ENCODE measurements at regions not wholly inside any gene's neighbourhood (a gene's known extent, or its start where the extent isn't known, plus 50 kb on each side); places are given as distances from the start of the nearest gene placed in this dataset.
"Not testable (repeated sequence)": the region's sequence is repeated elsewhere in the genome, so short reads cannot be mapped to it uniquely, and the experiment has no call there.

DNA sequence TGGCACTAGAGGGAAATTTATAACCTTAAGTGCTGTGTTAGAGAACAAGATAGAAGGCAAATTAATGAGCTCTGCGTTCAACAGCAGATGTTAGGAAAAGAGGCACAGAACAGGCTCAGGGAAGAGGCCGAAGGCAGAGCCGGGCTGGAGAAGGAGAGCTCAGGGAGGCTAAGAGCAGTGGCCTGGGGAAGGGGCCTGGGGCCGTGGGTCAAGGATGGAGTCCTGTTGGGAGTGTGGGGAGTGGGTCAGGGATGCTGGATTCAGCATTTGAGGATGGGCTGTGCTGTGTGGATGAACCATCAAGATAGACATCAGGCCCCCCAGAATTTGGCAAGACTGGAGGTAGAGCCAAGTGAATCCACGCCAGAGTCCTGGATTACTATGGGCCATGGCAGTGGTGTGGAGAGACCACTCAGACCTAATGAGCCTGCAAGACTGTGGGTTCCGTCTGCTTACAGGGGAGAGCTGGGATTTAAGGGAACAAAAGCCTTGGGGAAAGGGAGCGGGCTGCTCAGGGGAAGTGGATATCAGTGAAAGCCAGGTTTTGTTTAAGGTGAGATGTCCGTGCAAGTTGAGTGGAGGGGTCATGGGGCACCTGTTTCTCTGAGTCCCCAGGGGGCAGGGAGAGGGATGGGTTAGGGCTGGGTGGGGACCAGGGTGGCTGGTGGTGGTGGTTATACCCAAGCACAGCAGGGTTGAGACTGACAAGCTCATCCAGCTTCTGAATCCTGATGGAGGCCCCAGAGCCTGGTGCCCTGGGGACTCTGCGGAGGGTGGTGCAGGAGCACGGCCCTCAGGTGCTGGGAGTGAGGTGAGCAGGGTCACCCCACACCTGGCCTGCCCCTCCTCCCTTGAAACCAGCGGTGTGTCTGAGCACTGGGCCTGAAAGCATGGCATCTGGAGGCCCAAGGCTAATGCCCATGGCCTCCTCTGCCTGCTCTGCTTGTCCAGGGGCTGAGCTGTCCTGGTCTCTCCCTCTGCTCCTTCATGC lies 101.7 kb downstream of the BMS1 start:
- H3K27ac ChIP-seq (ENCODE audit: low read length), result no peak overlapping the region
- no peak overlapping the region for H3K4me3 ChIP-seq (ENCODE audit: low read length)
- H3K4me1 ChIP-seq (ENCODE audit: control insufficient read depth, insufficient read depth, low read length), result no peaks in the 10 kb centered on the region
- no peaks in the 10 kb centered on the region for H3K9me3 ChIP-seq (ENCODE audit: control insufficient read depth, low read depth, low read length)
- DNase-seq, result no peak
- 67% methylated on average over 1 of the region's 11 CpGs for WGBS (ENCODE audit: insufficient coverage, low lambda C conversion rate)
- H3K27me3 ChIP-seq (ENCODE audit: control insufficient read depth, insufficient read depth, low read length), result no peaks in the 10 kb centered on the region
- H3K36me3 ChIP-seq (ENCODE audit: control insufficient read depth, insufficient read depth, low read length), result no peaks in the 10 kb centered on the region

DNA sequence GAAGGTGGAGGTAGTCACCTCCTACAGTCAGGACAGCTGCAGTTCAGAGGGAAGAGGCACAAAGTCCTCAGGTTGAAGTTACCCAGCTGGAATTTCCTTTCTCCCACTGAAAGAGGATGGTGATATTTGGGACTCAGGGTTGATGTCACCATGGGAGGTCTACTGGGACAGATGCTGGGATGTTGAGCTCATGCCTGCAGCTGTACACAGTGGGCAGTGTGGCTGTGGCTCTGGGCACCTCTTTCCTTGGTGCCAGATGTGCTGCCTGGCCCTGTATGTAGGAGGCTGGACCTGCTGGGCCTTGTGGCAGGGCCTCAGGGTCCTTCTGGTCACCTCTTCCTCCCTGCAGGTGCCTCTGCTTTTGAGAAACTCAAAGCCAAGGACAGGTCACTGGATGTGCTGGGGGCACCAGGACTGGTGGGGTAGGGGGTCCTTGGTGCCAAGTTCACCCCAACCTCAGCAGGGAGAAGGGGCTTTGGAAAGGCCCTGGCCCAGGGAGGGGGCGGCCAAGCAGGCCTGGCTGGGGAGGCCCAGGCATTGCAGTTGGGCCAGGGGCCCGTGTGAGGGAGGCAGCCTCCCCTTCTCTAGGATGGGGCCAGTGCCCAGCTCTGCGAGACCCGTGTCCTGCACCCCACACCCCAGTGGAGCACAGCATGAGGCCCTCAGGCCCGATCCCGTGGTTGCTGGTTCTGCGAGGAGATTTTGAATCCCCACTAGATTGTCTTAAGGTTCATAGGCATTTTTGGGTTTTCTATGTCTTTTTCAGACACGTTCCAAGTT lies 103.1 kb downstream of the BMS1 start:
- WGBS (ENCODE audit: insufficient coverage, low lambda C conversion rate), result no CpG with 5 or more reads among the region's 8 CpGs
- Histone ChIP-seq H3K4me3 (ENCODE audit: low read length) (no peak overlapping the region), H3K9me3 (ENCODE audit: control insufficient read depth, low read depth, low read length) (no peaks in the 10 kb centered on the region), H3K4me1 (ENCODE audit: control insufficient read depth, insufficient read depth, low read length) (no peaks in the 10 kb centered on the region), H3K27ac (ENCODE audit: low read length) (no peak overlapping the region), H3K27me3 (ENCODE audit: control insufficient read depth, insufficient read depth, low read length) (no peaks in the 10 kb centered on the region), H3K36me3 (ENCODE audit: control insufficient read depth, insufficient read depth, low read length) (no peaks in the 10 kb centered on the region)
- no peak for DNase-seq

DNA sequence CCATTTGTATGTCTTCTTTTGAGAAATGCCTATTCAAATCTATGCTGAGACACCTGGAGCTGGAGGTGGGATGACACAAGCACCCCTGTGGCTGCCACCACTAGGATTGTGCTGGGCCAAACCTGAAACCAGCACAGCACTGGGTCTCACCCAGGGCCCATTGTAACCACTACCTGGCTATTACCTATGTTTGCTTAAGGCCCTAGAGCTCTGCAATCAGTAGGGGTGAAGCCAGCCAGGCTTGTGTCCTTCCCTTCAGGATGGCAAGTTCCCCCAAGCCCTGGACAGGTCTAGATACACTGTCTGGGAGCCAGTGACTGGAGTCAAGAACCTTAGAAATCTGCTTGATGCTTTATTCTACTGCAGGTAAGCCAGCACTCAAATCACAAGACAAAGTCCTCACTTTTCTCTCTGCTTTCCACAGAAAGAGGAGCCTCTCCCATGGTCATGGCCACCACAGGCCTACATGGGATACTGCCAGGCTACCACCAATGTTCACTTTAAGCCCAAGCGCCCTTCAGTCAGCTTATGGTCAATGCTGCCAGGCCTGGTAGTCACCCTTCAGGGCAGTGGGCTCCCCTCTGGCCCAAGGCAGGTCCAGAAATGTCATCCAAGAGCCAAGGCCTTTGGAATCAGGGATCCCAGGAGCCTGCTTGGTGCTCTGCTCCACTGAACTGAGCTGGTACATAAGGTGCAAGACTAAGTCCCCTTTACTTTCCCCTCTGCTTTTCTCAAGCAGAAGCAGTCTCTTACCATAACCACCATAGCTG lies 105.3 kb downstream of the BMS1 start:
- H3K36me3 ChIP-seq (ENCODE audit: control insufficient read depth, insufficient read depth, low read length), result no peaks in the 10 kb centered on the region
- no peaks in the 10 kb centered on the region for H3K27me3 ChIP-seq (ENCODE audit: control insufficient read depth, insufficient read depth, low read length)
- no peaks in the 10 kb centered on the region for H3K4me1 ChIP-seq (ENCODE audit: control insufficient read depth, insufficient read depth, low read length)
- no CpG with 5 or more reads among the region's 1 CpG for WGBS (ENCODE audit: insufficient coverage, low lambda C conversion rate)
- H3K9me3 ChIP-seq (ENCODE audit: control insufficient read depth, low read depth, low read length), result no peaks in the 10 kb centered on the region
- no peak overlapping the region for H3K4me3 ChIP-seq (ENCODE audit: low read length)
- H3K27ac ChIP-seq (ENCODE audit: low read length), result no peak overlapping the region
- DNase-seq, result no peak

DNA sequence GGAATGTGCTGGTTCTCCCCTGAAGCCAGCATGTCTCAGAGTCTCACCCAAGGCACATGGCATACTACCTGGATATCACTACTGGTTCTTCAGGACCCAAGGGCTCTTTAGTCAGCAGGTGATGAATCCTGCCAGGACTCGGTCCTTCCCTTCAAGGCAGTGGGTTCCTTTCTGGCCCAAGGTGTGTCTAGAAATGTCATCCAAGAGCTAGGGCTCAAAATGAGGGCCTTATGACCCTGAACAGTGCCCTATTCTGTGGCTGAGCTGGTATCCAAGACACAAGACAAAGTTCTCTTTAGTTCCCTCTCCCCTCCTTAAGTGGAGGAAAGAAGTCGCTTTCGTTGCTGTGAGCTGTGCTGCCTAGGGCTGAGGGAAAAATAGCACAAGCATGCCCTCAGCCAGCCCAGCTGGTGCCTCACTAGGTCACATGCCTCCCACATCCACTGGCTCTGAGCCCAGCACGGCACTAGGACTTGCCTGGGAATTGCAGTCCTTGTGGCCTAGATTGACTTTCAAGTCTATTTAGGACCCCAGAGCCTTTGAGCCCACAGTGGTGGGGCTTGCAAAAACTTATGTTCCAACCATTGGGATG lies 106.0 kb downstream of the BMS1 start:
- Histone ChIP-seq H3K9me3 (ENCODE audit: control insufficient read depth, low read depth, low read length) (no peaks in the 10 kb centered on the region), H3K27me3 (ENCODE audit: control insufficient read depth, insufficient read depth, low read length) (no peaks in the 10 kb centered on the region), H3K36me3 (ENCODE audit: control insufficient read depth, insufficient read depth, low read length) (no peaks in the 10 kb centered on the region), H3K4me1 (ENCODE audit: control insufficient read depth, insufficient read depth, low read length) (no peaks in the 10 kb centered on the region), H3K27ac (ENCODE audit: low read length) (no peak overlapping the region), H3K4me3 (ENCODE audit: low read length) (no peak overlapping the region)
- no CpG with 5 or more reads among the region's 4 CpGs for WGBS (ENCODE audit: insufficient coverage, low lambda C conversion rate)
- DNase-seq, result no peak

DNA sequence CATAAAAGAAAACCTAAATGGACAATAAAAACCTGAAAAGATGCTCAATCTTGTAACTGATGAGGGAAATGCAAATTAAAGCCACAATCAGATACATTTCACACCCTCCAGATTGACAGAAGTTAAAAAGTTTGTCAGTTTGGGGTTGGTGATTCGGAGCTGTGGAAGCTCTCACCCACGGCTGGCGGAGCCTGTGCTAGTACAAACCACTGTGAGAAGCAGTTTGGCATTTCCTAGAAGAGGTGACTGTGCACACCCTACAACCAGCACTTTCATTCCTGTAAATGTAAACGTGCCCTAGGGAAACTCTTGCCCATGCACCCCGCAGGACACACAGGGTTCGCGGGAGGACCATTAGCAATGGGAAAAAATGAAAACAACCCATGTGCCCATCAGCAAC lies 114.1 kb downstream of the BMS1 start:
- Histone ChIP-seq H3K27ac (ENCODE audit: low read length) (no peak overlapping the region), H3K27me3 (ENCODE audit: control insufficient read depth, insufficient read depth, low read length) (peaks cover 40% of the 10 kb centered on the region), H3K9me3 (ENCODE audit: control insufficient read depth, low read depth, low read length) (peaks cover 19% of the 10 kb centered on the region), H3K36me3 (ENCODE audit: control insufficient read depth, insufficient read depth, low read length) (no peaks in the 10 kb centered on the region), H3K4me1 (ENCODE audit: control insufficient read depth, insufficient read depth, low read length) (no peaks in the 10 kb centered on the region), H3K4me3 (ENCODE audit: low read length) (no peak overlapping the region)
- no CpG with 5 or more reads among the region's 7 CpGs for WGBS (ENCODE audit: insufficient coverage, low lambda C conversion rate)
- no peak for DNase-seq

DNA sequence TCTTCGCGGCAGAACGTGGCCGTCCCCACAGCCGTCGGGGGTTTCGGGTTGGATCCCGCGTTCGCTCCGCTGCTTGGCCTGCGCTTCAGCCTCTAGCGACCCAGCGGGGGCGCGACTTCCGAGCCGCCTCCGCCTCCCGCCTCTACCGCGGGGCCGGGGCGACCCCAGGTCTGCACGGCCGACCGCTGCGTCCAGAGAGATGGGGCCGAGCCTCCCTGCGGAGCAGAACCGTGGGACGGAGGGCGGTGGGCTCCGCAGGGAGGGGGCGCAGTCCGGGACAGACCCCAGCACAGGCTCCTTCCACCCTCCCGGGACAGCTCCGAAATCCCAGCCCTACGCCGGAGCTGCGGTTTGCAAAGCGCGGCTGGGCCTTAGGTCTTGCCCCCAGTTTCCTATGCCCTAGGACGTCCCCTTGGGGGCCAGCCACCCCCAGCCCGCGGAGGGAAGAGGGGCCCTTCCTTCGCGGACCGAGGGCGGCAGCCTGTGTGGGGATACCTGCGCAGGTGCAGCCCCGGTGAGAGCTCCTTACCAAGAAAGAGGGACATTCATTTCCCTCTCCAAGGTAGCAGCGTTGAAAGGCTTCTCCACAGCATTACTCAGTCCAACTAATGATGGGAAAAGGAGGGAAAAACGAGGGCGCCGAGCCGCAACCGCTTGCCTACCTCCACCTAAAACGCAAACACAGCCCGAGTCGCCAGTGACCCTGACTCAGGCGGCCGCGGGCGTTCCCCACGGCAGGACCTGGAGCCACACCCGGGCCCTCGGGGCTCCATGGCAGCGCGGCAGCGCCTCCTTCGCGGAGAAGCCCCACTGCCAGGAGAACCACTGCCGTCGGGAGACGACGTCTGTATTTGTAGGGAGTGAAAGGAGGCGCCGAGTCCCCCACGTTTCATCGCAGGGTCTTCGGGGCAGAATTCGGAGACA lies 115.7 kb downstream of the BMS1 start:
- H3K9me3 ChIP-seq (ENCODE audit: control insufficient read depth, low read depth, low read length), result peaks cover 22% of the 10 kb centered on the region
- H3K27ac ChIP-seq (ENCODE audit: low read length), result no peak overlapping the region
- H3K36me3 ChIP-seq (ENCODE audit: control insufficient read depth, insufficient read depth, low read length), result no peaks in the 10 kb centered on the region
- no peak overlapping the region for H3K4me3 ChIP-seq (ENCODE audit: low read length)
- H3K4me1 ChIP-seq (ENCODE audit: control insufficient read depth, insufficient read depth, low read length), result no peaks in the 10 kb centered on the region
- DNase-seq, result no peak
- no CpG with 5 or more reads among the region's 83 CpGs for WGBS (ENCODE audit: insufficient coverage, low lambda C conversion rate)
- peaks cover 40% of the 10 kb centered on the region for H3K27me3 ChIP-seq (ENCODE audit: control insufficient read depth, insufficient read depth, low read length)

DNA sequence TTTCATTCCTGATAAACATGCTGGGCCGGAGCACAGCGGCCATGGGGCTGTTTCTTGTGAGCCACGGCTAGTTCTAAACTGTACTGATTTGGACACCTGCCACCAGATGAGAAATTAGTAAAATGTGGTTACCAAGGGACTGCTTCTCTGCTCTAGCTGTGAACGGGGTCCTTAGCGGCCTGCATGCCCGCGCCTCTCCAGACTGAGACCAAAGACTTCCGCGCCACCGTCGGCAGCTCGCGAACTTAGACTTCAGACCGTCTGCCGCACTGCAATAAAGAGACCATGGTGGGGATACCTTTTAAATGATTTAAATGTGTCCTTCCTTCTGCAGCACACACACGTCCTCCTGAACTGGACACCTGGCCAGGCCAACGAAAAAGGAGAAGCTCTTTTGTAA lies 116.4 kb downstream of the BMS1 start:
- DNase-seq, result no peak
- H3K4me1 ChIP-seq (ENCODE audit: control insufficient read depth, insufficient read depth, low read length), result no peaks in the 10 kb centered on the region
- peaks cover 40% of the 10 kb centered on the region for H3K27me3 ChIP-seq (ENCODE audit: control insufficient read depth, insufficient read depth, low read length)
- H3K36me3 ChIP-seq (ENCODE audit: control insufficient read depth, insufficient read depth, low read length), result no peaks in the 10 kb centered on the region
- WGBS (ENCODE audit: insufficient coverage, low lambda C conversion rate), result no CpG with 5 or more reads among the region's 17 CpGs
- no peak overlapping the region for H3K4me3 ChIP-seq (ENCODE audit: low read length)
- peaks cover 22% of the 10 kb centered on the region for H3K9me3 ChIP-seq (ENCODE audit: control insufficient read depth, low read depth, low read length)
- no peak overlapping the region for H3K27ac ChIP-seq (ENCODE audit: low read length)

DNA sequence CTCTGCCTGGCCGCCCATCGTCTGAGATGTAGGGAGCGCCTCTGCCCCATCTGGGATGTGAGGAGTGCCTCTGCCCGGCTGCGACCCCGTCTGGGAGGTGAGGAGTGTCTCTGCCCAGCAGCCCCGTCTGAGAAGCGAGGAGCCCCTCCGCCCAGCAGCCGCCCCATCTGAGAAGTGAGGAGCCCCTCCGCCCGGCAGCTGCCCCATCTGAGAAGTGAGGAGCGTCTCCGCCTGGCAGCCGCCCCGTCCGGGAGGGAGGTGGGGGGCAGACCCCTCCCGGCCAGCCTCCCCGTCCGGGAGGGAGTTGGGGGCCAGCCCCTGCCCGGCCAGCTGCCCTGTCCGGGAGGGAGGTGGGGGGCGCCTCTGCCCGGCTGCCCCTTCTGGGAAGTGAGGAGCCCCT lies 117.8 kb downstream of the BMS1 start:
- Histone ChIP-seq H3K9me3 (ENCODE audit: control insufficient read depth, low read depth, low read length) (peaks cover 22% of the 10 kb centered on the region), H3K27me3 (ENCODE audit: control insufficient read depth, insufficient read depth, low read length) (peaks cover 37% of the 10 kb centered on the region)
- H3K27ac ChIP-seq (ENCODE audit: low read length); H3K36me3 ChIP-seq (ENCODE audit: control insufficient read depth, insufficient read depth, low read length); H3K4me3 ChIP-seq (ENCODE audit: low read length); H3K4me1 ChIP-seq (ENCODE audit: control insufficient read depth, insufficient read depth, low read length); DNase-seq: not testable (repeated sequence)
- WGBS (ENCODE audit: insufficient coverage, low lambda C conversion rate), result no CpG with 5 or more reads among the region's 24 CpGs

DNA sequence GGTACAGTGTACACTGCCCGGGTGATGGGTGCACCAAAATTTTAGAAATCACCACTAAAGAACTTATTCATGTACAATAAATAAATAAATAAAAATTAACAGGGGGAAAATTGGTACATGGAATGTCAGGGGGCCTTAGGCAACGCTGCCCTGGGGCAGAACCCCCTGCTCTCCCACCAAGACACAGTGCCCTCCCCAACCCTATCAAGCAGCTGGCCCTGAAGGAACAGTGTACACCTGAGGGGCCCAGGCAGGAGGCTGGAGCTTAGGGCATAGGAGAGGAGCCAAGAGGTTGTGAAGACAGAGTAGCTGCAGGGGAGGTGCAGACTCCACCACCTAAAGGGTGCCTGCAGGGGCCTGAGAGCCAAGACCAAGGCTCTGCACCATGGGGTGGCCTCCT lies 128.8 kb downstream of the BMS1 start:
- WGBS (ENCODE audit: insufficient coverage, low lambda C conversion rate), result no CpG with 5 or more reads among the region's 2 CpGs
- no peaks in the 10 kb centered on the region for H3K36me3 ChIP-seq (ENCODE audit: control insufficient read depth, insufficient read depth, low read length)
- H3K27ac ChIP-seq (ENCODE audit: low read length), result no peak overlapping the region
- H3K4me3 ChIP-seq (ENCODE audit: low read length), result no peak overlapping the region
- no peak for DNase-seq
- no peaks in the 10 kb centered on the region for H3K27me3 ChIP-seq (ENCODE audit: control insufficient read depth, insufficient read depth, low read length)
- H3K9me3 ChIP-seq (ENCODE audit: control insufficient read depth, low read depth, low read length), result no peaks in the 10 kb centered on the region
- no peaks in the 10 kb centered on the region for H3K4me1 ChIP-seq (ENCODE audit: control insufficient read depth, insufficient read depth, low read length)
